CD14-positive monocyte (primary cell): ENCODE measurements at regions not wholly inside any gene's neighbourhood (a gene's known extent, or its start where the extent isn't known, plus 50 kb on each side); places are given as distances from the start of the nearest gene placed in this dataset.

Experiments used
- DNase-seq, 3 donors: peaks; one replicate each; pipeline ENCODE4 v3.0.0-alpha.2; 2011 to 2022
- H2AFZ ChIP-seq: 2 replicates; pipeline ENCODE4 v1.6.0; 2012; ENCODE audit warnings: mild to moderate bottlenecking, low read depth, low read length, inconsistent platforms; ENCODE audit not compliant: insufficient read depth, poor library complexity, severe bottlenecking
- H3K27ac ChIP-seq, 2 donors: 1 replicate in 1 of 2; 2 replicates in 1 of 2; pipeline ENCODE4 v1.5.1; 2012 to 2013; ENCODE audit warnings: low read length in 2 of 2, control low read depth in 1 of 2, inconsistent platforms in 1 of 2, low read depth in 1 of 2, mild to moderate bottlenecking in 1 of 2
- H3K27me3 ChIP-seq, 2 donors: one replicate each; pipeline versions ENCODE4 v1.6.0 to v1.6.1; 2011 to 2013; ENCODE audit warnings: low read length in 2 of 2; ENCODE audit not compliant: control insufficient read depth in 2 of 2, insufficient read depth in 2 of 2
- H3K36me3 ChIP-seq, 2 donors: replicated peaks in 1 of 2; 1 replicate in 1 of 2; 2 replicates in 1 of 2; pipeline versions ENCODE4 v1.5.1 to v1.6.1; 2012 to 2013; ENCODE audit warnings: low read length in 2 of 2, control low read depth in 1 of 2, inconsistent platforms in 1 of 2, mild to moderate bottlenecking in 1 of 2; ENCODE audit not compliant: insufficient read depth in 2 of 2, control insufficient read depth in 1 of 2
- H3K4me1 ChIP-seq, 2 donors: 1 replicate in 1 of 2; 2 replicates in 1 of 2; pipeline versions ENCODE4 v1.5.1 to v1.6.1; 2012 to 2013; ENCODE audit warnings: low read length in 2 of 2, control low read depth in 1 of 2, inconsistent platforms in 1 of 2, mild to moderate bottlenecking in 1 of 2, moderate library complexity in 1 of 2; ENCODE audit not compliant: insufficient read depth in 2 of 2, control insufficient read depth in 1 of 2
- H3K4me2 ChIP-seq: replicated peaks from 2 replicates; pipeline ENCODE3; 2012; ENCODE audit warnings: low read length, moderate library complexity, mild to moderate bottlenecking; ENCODE audit not compliant: poor library complexity, severe bottlenecking; ENCODE audit errors: extremely low read depth
- H3K4me3 ChIP-seq, 3 experiments: fragments of 200-600 bp in 1 of 3; sonication (generic) in 1 of 3; replicated peaks in 1 of 3; 1 replicate in 2 of 3; 2 replicates in 1 of 3; pipeline ENCODE4 v1.5.1; 2011 to 2013; ENCODE audit warnings: low read length in 3 of 3, mild to moderate bottlenecking in 3 of 3, control low read depth in 2 of 3, low read depth in 2 of 3, inconsistent platforms in 1 of 3, moderate library complexity in 1 of 3
- H3K79me2 ChIP-seq: 2 replicates; pipeline ENCODE4 v1.6.0; 2012; ENCODE audit warnings: mild to moderate bottlenecking, control low read depth, inconsistent platforms, low read length, moderate library complexity; ENCODE audit not compliant: insufficient read depth
- H3K9ac ChIP-seq: 2 replicates; pipeline ENCODE4 v1.6.0; 2017; ENCODE audit warnings: low read length, mild to moderate bottlenecking; ENCODE audit not compliant: insufficient read depth, poor library complexity, severe bottlenecking
- H3K9me3 ChIP-seq, 2 donors: replicated peaks in 1 of 2; 1 replicate in 1 of 2; 2 replicates in 1 of 2; pipeline versions ENCODE4 v1.5.1 to v1.6.1; 2012 to 2013; ENCODE audit warnings: low read length in 2 of 2, control low read depth in 1 of 2; ENCODE audit not compliant: control insufficient read depth in 1 of 2, insufficient read depth in 1 of 2
- H4K20me1 ChIP-seq: 2 replicates; pipeline ENCODE4 v1.6.0; 2012; ENCODE audit warnings: mild to moderate bottlenecking, low read length, control low read depth, moderate library complexity; ENCODE audit not compliant: insufficient read depth
- H3K27ac Mint-ChIP-seq, 7 donors: one replicate each; pipeline ENCODE4 v1.8.0; 2020; ENCODE audit warnings: mild to moderate bottlenecking in 7 of 7, mixed read lengths in 7 of 7, moderate library complexity in 6 of 7, inconsistent platforms in 2 of 7
- H3K27me3 Mint-ChIP-seq, 3 donors: one replicate each; pipeline ENCODE4 v1.8.0; 2021 to 2022; ENCODE audit warnings: low read depth in 3 of 3, mild to moderate bottlenecking in 3 of 3, mixed read lengths in 3 of 3, moderate library complexity in 3 of 3, inconsistent platforms in 1 of 3
- H3K36me3 Mint-ChIP-seq, 2 donors: one replicate each; pipeline ENCODE4 v1.8.0; 2020; ENCODE audit warnings: mixed read lengths in 2 of 2, inconsistent platforms in 1 of 2, mild to moderate bottlenecking in 1 of 2
- H3K4me1 Mint-ChIP-seq: one replicate; pipeline ENCODE4 v1.8.0; 2020; ENCODE audit warnings: mild to moderate bottlenecking, mixed read lengths
- H3K4me3 Mint-ChIP-seq, 2 donors: one replicate each; pipeline ENCODE4 v1.8.0; 2020; ENCODE audit warnings: mild to moderate bottlenecking in 2 of 2, mixed read lengths in 2 of 2, moderate library complexity in 1 of 2
- H3K9me3 Mint-ChIP-seq, 7 donors: one replicate each; pipeline ENCODE4 v1.8.0; 2020 to 2022; ENCODE audit warnings: mixed read lengths in 7 of 7, mild to moderate bottlenecking in 6 of 7, moderate library complexity in 6 of 7, inconsistent platforms in 2 of 7
- whole genome bisulfite sequencing: methylation state at CpG from one replicate; pipeline ENCODE4 v1.1.5; 2013; ENCODE audit warnings: missing lambda C conversion rate; ENCODE audit not compliant: insufficient coverage; 5-methylcytosine and 5-hydroxymethylcytosine counted together
- intact Hi-C, 2 donors: fragments of 100-400 bp; cut with micrococcal nuclease; formaldehyde crosslinking; loops; one replicate each; pipeline versions ENCODE4 v1.15.0 to v1.15.1; 2023
- TF ChIP-seq, protein P1 (sequence below): fragments of 200-600 bp; IDR thresholded peaks from one replicate; pipeline ENCODE4 v1.8.0; 2022; ENCODE audit warnings: antibody characterized with exemption, mild to moderate bottlenecking

DNA sequence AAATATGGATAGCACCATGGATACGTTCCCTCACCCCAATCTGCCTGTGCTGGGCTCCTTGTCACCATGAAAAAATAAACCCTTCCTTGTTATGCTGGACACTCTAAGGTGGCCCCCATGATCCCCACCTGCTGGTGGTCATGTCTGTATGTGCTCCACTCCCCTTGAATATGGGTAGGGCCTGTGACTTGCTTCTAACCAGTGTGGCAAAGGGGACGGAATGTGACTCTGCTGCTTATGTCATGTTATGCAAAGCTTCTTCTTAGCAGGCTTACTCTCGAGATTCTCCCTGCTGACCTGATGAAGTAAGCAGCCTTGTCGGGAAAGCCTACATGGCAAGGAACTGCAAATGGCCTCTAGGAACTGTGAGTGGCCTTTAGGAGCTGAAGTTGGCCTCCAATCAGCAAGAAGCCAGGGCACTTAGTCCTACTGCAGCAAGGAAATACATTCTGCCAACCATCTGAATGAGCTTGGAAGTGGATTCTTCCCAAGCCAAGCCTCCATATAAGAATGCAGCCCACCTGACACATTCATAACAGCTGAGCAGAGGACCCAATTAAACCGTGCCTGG is 159.9 kb downstream of the CCDC34 start:
- Mint-ChIP-seq H3K4me3 (no peak overlapping the region), H3K9me3 (peaks cover 0 to 1% (median 0%) of the 10 kb centered on the region in 7 donors), H3K4me1 (no peaks in the 10 kb centered on the region), H3K36me3 (no peaks in the 10 kb centered on the region), H3K27me3 (peaks cover 0 to 4% (median 3%) of the 10 kb centered on the region in 3 donors), H3K27ac (no peak overlapping the region)
- TF ChIP-seq, protein P1, sequence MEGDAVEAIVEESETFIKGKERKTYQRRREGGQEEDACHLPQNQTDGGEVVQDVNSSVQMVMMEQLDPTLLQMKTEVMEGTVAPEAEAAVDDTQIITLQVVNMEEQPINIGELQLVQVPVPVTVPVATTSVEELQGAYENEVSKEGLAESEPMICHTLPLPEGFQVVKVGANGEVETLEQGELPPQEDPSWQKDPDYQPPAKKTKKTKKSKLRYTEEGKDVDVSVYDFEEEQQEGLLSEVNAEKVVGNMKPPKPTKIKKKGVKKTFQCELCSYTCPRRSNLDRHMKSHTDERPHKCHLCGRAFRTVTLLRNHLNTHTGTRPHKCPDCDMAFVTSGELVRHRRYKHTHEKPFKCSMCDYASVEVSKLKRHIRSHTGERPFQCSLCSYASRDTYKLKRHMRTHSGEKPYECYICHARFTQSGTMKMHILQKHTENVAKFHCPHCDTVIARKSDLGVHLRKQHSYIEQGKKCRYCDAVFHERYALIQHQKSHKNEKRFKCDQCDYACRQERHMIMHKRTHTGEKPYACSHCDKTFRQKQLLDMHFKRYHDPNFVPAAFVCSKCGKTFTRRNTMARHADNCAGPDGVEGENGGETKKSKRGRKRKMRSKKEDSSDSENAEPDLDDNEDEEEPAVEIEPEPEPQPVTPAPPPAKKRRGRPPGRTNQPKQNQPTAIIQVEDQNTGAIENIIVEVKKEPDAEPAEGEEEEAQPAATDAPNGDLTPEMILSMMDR, result no peak
- H3K9ac ChIP-seq, result no peak overlapping the region
- WGBS, result 94% methylated on average over 4 of the region's 5 CpGs
- no peaks in the 10 kb centered on the region for H3K79me2 ChIP-seq
- no peaks in the 10 kb centered on the region for H4K20me1 ChIP-seq
- H3K4me1 ChIP-seq, result no peaks in the 10 kb centered on the region
- intact Hi-C loops, result no loop called here
- H3K36me3 ChIP-seq, result no peaks in the 10 kb centered on the region
- DNase-seq, result no peak
- no peaks in the 10 kb centered on the region for H3K9me3 ChIP-seq
- no peaks in the 10 kb centered on the region for H3K27me3 ChIP-seq
- H2AFZ ChIP-seq, result no peak overlapping the region
- H3K27ac ChIP-seq, result no peak overlapping the region
- H3K4me2 ChIP-seq, result no peak overlapping the region
- H3K4me3 ChIP-seq, result no peak overlapping the region

DNA sequence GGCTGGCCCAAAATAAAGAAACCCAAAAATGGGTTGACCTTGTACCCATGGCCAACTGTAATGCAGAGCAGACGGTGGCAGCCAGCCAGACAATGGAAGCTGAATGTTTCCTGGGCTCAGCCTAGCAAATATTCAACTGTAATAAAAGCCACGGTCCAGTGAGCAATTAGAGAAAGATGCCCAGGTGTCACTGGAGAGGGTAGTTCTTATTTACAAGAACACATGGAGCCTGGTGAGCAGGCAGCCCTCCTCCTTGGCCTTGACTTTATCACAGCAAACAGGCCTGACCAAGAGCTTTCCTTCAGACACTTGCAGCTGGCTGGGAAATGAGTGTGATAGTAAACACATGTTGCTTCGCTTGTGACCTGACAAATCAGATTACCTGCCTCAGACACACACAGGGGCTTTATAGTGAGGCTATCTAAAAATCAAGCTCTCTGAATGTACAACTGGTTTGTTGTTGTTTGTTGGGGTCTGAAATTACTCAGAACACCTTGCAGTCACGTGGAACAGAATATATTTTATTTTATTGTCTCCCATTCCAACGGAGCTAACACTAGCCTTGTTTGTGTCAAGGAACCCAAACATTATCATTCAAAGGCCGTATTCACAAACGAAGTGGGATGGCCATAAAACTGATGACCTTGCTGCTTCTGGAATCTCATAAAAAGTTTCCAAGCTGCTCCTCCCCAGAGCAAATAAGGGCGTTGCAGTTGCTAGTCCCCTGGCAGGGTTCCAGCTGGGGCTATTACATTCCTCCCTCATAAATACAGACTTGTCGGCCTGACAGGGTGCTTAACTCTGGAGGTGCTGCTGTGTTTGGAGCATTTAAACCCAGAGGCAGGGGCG is 161.1 kb downstream of the BBOX1 start:
- Mint-ChIP-seq H3K4me1 (no peaks in the 10 kb centered on the region), H3K4me3 (no peak overlapping the region), H3K9me3 (peaks cover 0 to 1% (median 0%) of the 10 kb centered on the region in 7 donors), H3K27ac (no peak overlapping the region), H3K27me3 (peaks cover 0 to 6% (median 3%) of the 10 kb centered on the region in 3 donors), H3K36me3 (no peaks in the 10 kb centered on the region)
- Histone ChIP-seq H3K4me1 (no peaks in the 10 kb centered on the region), H2AFZ (no peak overlapping the region), H4K20me1 (no peaks in the 10 kb centered on the region), H3K36me3 (no peaks in the 10 kb centered on the region), H3K79me2 (no peaks in the 10 kb centered on the region), H3K4me2 (no peak overlapping the region), H3K9ac (no peak overlapping the region), H3K4me3 (no peak overlapping the region), H3K9me3 (no peaks in the 10 kb centered on the region), H3K27ac (no peak overlapping the region), H3K27me3 (no peaks in the 10 kb centered on the region)
- TF ChIP-seq, protein P1, result no peak
- DNase-seq, result no peak
- intact Hi-C loops, result no loop called here
- 82% methylated on average over 6 of the region's 10 CpGs for WGBS
